Mesenchymal stem cell (in vitro differentiated cells and primary cell): ENCODE measurements at regions not wholly inside any gene's neighbourhood (a gene's known extent, or its start where the extent isn't known, plus 50 kb on each side); places are given as distances from the start of the nearest gene placed in this dataset.

ENCODE experiments used
- DNase-seq: peaks from one replicate; pipeline ENCODE4 v3.0.0-alpha.2; 2013
- H2AFZ ChIP-seq: one replicate; pipeline ENCODE4 v1.6.1; 2013; ENCODE audit warnings: low read depth, mild to moderate bottlenecking, control low read depth, inconsistent platforms, low read length, moderate library complexity
- H2AK5ac ChIP-seq: 2 replicates; pipeline ENCODE4 v1.6.1; 2013; ENCODE audit warnings: low read length, moderate library complexity, mild to moderate bottlenecking, inconsistent platforms; ENCODE audit not compliant: severe bottlenecking
- H2BK120ac ChIP-seq: one replicate; pipeline ENCODE4 v1.6.1; 2013; ENCODE audit warnings: low read depth, mild to moderate bottlenecking, inconsistent platforms, low read length, moderate library complexity
- H2BK12ac ChIP-seq, 2 experiments: one replicate each; pipeline ENCODE4 v1.6.1; 2013; ENCODE audit warnings: inconsistent platforms in 2 of 2, low read length in 2 of 2, mild to moderate bottlenecking in 2 of 2, moderate library complexity in 2 of 2, control low read depth in 1 of 2
- H2BK15ac ChIP-seq: one replicate; pipeline ENCODE4 v1.6.1; 2013; ENCODE audit warnings: mild to moderate bottlenecking, low read depth, inconsistent platforms; ENCODE audit not compliant: poor library complexity, severe bottlenecking
- H2BK5ac ChIP-seq: 2 replicates; pipeline ENCODE4 v1.6.1; 2013; ENCODE audit warnings: low read depth, mild to moderate bottlenecking, low read length, control low read depth, inconsistent platforms; ENCODE audit not compliant: poor library complexity, severe bottlenecking
- H3K14ac ChIP-seq, 2 experiments: one replicate each; pipeline ENCODE4 v1.6.1; 2013; ENCODE audit warnings: inconsistent platforms in 2 of 2, low read length in 2 of 2, control low read depth in 1 of 2, mild to moderate bottlenecking in 1 of 2, moderate library complexity in 1 of 2
- H3K18ac ChIP-seq, 2 experiments: one replicate each; pipeline ENCODE4 v1.6.1; 2013; ENCODE audit warnings: inconsistent platforms in 2 of 2, low read length in 2 of 2, control low read depth in 1 of 2, low read depth in 1 of 2, mild to moderate bottlenecking in 1 of 2
- H3K23ac ChIP-seq, 2 experiments: one replicate each; pipeline ENCODE4 v1.6.1; 2013; ENCODE audit warnings: inconsistent platforms in 2 of 2, low read length in 2 of 2, mild to moderate bottlenecking in 2 of 2, moderate library complexity in 2 of 2, control low read depth in 1 of 2
- H3K27ac ChIP-seq: 2 replicates; pipeline ENCODE4 v1.5.1; 2013; ENCODE audit warnings: mild to moderate bottlenecking, moderate library complexity, low read length, control low read depth, inconsistent platforms; ENCODE audit not compliant: poor library complexity, severe bottlenecking
- H3K27me3 ChIP-seq, 2 experiments: 2 replicates each; pipeline versions ENCODE4 v1.6.1 to v1.7.0; 2013; ENCODE audit warnings: low read length in 2 of 2, mild to moderate bottlenecking in 2 of 2, moderate library complexity in 2 of 2, control low read depth in 1 of 2, inconsistent platforms in 1 of 2; ENCODE audit not compliant: control insufficient read depth in 1 of 2, insufficient read depth in 1 of 2
- H3K36me3 ChIP-seq, 2 experiments: 2 replicates each; pipeline versions ENCODE4 v1.6.1 to v1.7.0; 2013; ENCODE audit warnings: low read length in 2 of 2, control low read depth in 1 of 2, inconsistent platforms in 1 of 2, low read depth in 1 of 2, mild to moderate bottlenecking in 1 of 2; ENCODE audit not compliant: insufficient read depth in 2 of 2, control insufficient read depth in 1 of 2
- H3K4ac ChIP-seq, 2 experiments: one replicate each; pipeline ENCODE4 v1.6.1; 2013; ENCODE audit warnings: inconsistent platforms in 2 of 2, low read length in 2 of 2, mild to moderate bottlenecking in 2 of 2, moderate library complexity in 2 of 2, control low read depth in 1 of 2, low read depth in 1 of 2
- H3K4me1 ChIP-seq: 2 replicates; pipeline ENCODE4 v1.6.1; 2013; ENCODE audit warnings: low read depth, low read length, control low read depth; ENCODE audit not compliant: control insufficient read depth, insufficient read depth
- H3K4me2 ChIP-seq: 2 replicates; pipeline ENCODE4 v1.6.1; 2013; ENCODE audit warnings: low read length, mild to moderate bottlenecking, inconsistent platforms; ENCODE audit not compliant: poor library complexity, severe bottlenecking
- H3K4me3 ChIP-seq, 2 experiments: 2 replicates each; pipeline versions ENCODE4 v1.5.1 to v1.7.0; 2013; ENCODE audit warnings: low read length in 2 of 2, mild to moderate bottlenecking in 2 of 2, control low read depth in 1 of 2, low read depth in 1 of 2; ENCODE audit not compliant: insufficient read depth in 1 of 2
- H3K79me1 ChIP-seq: replicated peaks from 2 replicates; pipeline ENCODE4 v1.6.1; 2013; ENCODE audit warnings: mild to moderate bottlenecking, control low read depth, low read length, inconsistent platforms; ENCODE audit not compliant: poor library complexity, severe bottlenecking
- H3K9ac ChIP-seq: 2 replicates; pipeline ENCODE4 v1.7.0; 2013; ENCODE audit warnings: mild to moderate bottlenecking, low read length, moderate library complexity
- H3K9me3 ChIP-seq: 2 replicates; pipeline ENCODE4 v1.7.0; 2013; ENCODE audit warnings: mild to moderate bottlenecking, low read length; ENCODE audit not compliant: control insufficient read depth
- H4K8ac ChIP-seq: one replicate; pipeline ENCODE4 v1.6.1; 2013; ENCODE audit warnings: inconsistent platforms, mild to moderate bottlenecking, low read length, moderate library complexity
- H4K91ac ChIP-seq: one replicate; pipeline ENCODE4 v1.6.1; 2013; ENCODE audit warnings: mild to moderate bottlenecking, low read length, inconsistent platforms
- WGBS: methylation state at CpG from one replicate; pipeline ENCODE4 v1.1.7; 2013; ENCODE audit warnings: mixed read lengths; 5-methylcytosine and 5-hydroxymethylcytosine counted together

DNA sequence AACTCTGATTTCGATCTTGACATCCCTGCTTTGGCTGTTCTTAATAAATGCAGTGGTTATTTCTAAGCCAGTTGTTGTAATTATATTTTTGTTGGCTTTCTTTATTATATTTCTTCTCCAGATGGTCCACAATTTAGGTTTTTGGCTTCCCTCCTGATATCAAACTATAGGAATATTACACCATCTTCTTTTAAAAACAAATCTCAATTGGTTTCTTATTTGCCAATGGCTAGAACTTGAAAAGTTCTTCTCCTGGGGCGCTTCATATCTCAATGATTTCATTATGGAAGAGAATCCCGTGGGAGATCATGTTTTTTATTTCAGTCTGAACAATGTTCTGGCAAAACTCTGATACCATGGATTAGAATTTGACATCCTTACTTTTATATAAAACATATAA is 292.3 kb downstream of the FLRT2 start:
- Histone ChIP-seq H3K4me2 (no peak overlapping the region), H2BK5ac (no peak overlapping the region), H3K4me1 (no peaks in the 10 kb centered on the region)

DNA sequence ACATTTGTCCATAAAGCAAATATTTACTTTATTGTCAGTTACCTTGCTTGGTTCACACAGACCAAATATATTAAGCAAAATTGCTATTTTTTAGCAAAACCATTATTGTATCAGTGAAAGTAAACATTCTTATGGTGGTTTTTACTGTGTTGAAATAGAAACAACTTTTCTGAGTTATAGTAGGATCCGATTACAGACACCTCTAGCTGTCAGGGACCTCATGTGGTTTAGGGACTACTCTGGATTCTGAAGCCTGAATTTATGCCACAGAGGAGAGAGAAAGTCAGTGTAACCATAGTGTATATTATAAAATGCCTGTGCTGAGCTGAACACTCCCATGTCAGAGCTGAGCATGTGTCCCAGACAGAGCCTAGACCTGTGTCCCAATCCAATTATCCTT is 287.5 kb downstream of the FLRT2 start:
- Histone ChIP-seq H4K91ac (no peak overlapping the region), H3K27ac (no peak overlapping the region), H3K9me3 (no peaks in the 10 kb centered on the region), H3K79me1 (no peaks in the 10 kb centered on the region), H2BK12ac (no peak overlapping the region), H3K4ac (no peak overlapping the region), H3K36me3 (no peaks in the 10 kb centered on the region), H3K18ac (no peak overlapping the region), H3K4me2 (no peak overlapping the region), H2BK5ac (no peak overlapping the region), H2BK15ac (no peak overlapping the region), H3K9ac (no peak overlapping the region), H3K4me3 (no peak overlapping the region), H3K4me1 (no peaks in the 10 kb centered on the region), H3K27me3 (no peaks in the 10 kb centered on the region), H2AFZ (no peak overlapping the region), H3K23ac (no peak overlapping the region), H2AK5ac (no peak overlapping the region), H3K14ac (no peak overlapping the region), H2BK120ac (no peak overlapping the region), H4K8ac (no peak overlapping the region)
- no peak for DNase-seq
- 90% methylated on average over 1 of the region's 1 CpG for WGBS

More for the DNA sequence above, 292.3 kb downstream of the FLRT2 start:
- 89% methylated on average over 2 of the region's 3 CpGs for WGBS
- H3K9me3 ChIP-seq = no peaks in the 10 kb centered on the region
- H3K27ac ChIP-seq = no peak overlapping the region
- no peak overlapping the region for H3K4me3 ChIP-seq
- H2AK5ac ChIP-seq = no peak overlapping the region
- no peak overlapping the region for H4K8ac ChIP-seq
- H4K91ac ChIP-seq = no peak overlapping the region
- no peak overlapping the region for H3K23ac ChIP-seq
- no peak overlapping the region for H2BK120ac ChIP-seq
- no peaks in the 10 kb centered on the region for H3K36me3 ChIP-seq
- H2BK15ac ChIP-seq = no peak overlapping the region
- no peak for DNase-seq
- H3K27me3 ChIP-seq = no peaks in the 10 kb centered on the region
- no peaks in the 10 kb centered on the region for H3K79me1 ChIP-seq
- H3K9ac ChIP-seq = no peak overlapping the region
- no peak overlapping the region for H2BK12ac ChIP-seq
- H2AFZ ChIP-seq = no peak overlapping the region
- H3K14ac ChIP-seq = no peak overlapping the region
- H3K18ac ChIP-seq = no peak overlapping the region
- no peak overlapping the region for H3K4ac ChIP-seq

DNA sequence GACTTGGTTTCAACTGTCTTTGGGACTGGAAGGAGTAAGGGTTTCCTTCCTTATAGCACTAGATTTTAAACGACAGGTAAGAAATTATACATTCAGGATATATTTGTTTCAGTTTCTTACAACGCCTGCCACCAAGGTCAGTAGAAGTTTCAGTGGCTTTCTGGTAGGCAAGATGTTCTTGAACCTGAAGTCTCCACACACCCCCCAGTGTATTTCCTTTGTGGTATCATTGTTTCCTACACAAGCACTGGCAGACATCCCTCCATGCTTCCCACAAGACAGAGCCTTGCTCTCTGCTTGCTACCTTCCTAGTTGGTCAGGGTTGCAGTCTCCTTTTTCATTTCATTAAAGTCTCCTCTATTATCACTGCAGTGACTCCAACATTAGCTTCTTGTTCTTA is 283.1 kb downstream of the FLRT2 start:
- Histone ChIP-seq H3K79me1 (no peaks in the 10 kb centered on the region), H4K8ac (no peak overlapping the region), H3K9ac (no peak overlapping the region), H2AK5ac (no peak overlapping the region), H4K91ac (no peak overlapping the region), H3K9me3 (no peaks in the 10 kb centered on the region), H3K23ac (no peak overlapping the region), H3K18ac (no peak overlapping the region), H3K4me1 (no peaks in the 10 kb centered on the region), H3K4me2 (no peak overlapping the region), H3K27ac (no peak overlapping the region), H2AFZ (no peak overlapping the region), H3K4me3 (no peak overlapping the region), H3K4ac (no peak overlapping the region), H2BK5ac (no peak overlapping the region), H2BK12ac (no peak overlapping the region), H2BK15ac (no peak overlapping the region), H3K27me3 (no peaks in the 10 kb centered on the region), H3K14ac (no peak overlapping the region), H3K36me3 (no peaks in the 10 kb centered on the region), H2BK120ac (no peak overlapping the region)
- DNase-seq = no peak
- whole genome bisulfite sequencing = 89% methylated on average over 1 of the region's 2 CpGs

DNA sequence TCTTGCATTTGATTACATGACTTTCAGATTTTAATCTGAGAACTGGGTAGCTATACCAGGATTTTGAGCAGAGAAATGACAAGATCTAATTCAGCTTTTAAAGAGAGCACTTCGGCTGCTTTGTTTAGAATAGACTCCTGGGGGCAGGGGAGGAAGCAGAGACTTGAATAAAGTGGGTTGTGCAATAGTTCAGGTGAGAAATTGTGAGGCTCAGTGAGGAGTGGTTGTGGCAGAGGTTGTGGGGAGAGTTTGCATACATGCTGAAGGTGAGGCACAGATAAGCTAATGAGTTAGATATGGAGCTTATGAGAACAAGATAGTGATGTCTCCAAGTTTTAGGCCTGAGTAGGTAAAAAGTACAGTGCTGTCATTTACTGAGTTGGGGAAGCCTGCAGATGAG is 281.4 kb downstream of the FLRT2 start:
- Histone ChIP-seq H3K27ac (no peak overlapping the region), H3K79me1 (no peaks in the 10 kb centered on the region), H4K91ac (no peak overlapping the region), H3K27me3 (no peaks in the 10 kb centered on the region), H3K4ac (no peak overlapping the region), H2AFZ (no peak overlapping the region), H2BK12ac (no peak overlapping the region), H2BK15ac (no peak overlapping the region), H3K9ac (no peak overlapping the region), H3K4me2 (no peak overlapping the region), H3K4me3 (no peak overlapping the region), H3K36me3 (no peaks in the 10 kb centered on the region), H2BK5ac (no peak overlapping the region), H3K14ac (no peak overlapping the region), H2AK5ac (no peak overlapping the region), H3K23ac (no peak overlapping the region), H3K18ac (no peak overlapping the region), H2BK120ac (no peak overlapping the region), H3K9me3 (no peaks in the 10 kb centered on the region), H4K8ac (no peak overlapping the region), H3K4me1 (no peaks in the 10 kb centered on the region)
- WGBS = 44% methylated on average over 1 of the region's 1 CpG
- no peak for DNase-seq
